ENCODE measurements at regions not wholly inside any gene's neighbourhood (a gene's known extent, or its start where the extent isn't known, plus 50 kb on each side); places are given as distances from the start of the nearest gene placed in this dataset.

DNA sequence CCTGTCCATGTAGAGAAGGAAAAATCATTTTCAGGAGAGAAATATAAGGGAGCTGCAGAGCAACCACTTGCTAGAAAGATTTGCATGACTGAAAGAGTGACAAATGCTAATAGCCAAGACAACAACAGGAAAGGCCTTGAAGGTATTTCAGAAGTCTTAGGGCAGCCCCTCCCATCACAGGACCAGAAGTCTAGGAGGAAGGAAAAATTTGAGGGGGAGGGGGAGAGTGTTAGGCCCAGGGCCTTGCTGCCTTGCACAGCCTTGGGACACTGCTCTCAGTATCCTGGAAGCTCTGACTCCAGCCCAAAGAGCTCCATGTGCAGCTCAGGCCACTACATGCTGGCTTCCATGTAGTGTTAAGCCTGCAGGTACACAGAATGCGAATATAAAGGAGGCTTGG lies 266.9 kb downstream of the GLI2 start:
- no peak overlapping the region for H3K4me2 ChIP-seq (ENCODE audit: low read length)
- H3K4me3 ChIP-seq (ENCODE audit: low read length), result no peak overlapping the region
- H3K79me2 ChIP-seq (replicated peaks; ENCODE audit: insufficient read depth, low read length), result no peaks in the 10 kb centered on the region
- H3K9me2 ChIP-seq (ENCODE audit: insufficient read depth, low read length), result no peaks in the 10 kb centered on the region
- no peak overlapping the region for H3K27ac ChIP-seq (ENCODE audit: low read length)
- H3K36me3 ChIP-seq (ENCODE audit: insufficient read depth, low read length), result no peaks in the 10 kb centered on the region
- no peak overlapping the region for H2AFZ ChIP-seq (ENCODE audit: low read depth, low read length)
- no peak overlapping the region for H3K9ac ChIP-seq (ENCODE audit: low read length)
- TF ChIP-seq MXI1 (conservative IDR thresholded peaks at IDR 0.05; ENCODE audit: poor library complexity, severe bottlenecking) (no peak), RAD21 (conservative IDR thresholded peaks at IDR 0.05) (no peak), SMC3 (conservative IDR thresholded peaks at IDR 0.05; ENCODE audit: poor library complexity) (no peak), TAF1 (IDR thresholded peaks at IDR 0.05; ENCODE audit: low read depth) (no peak), REST (IDR thresholded peaks at IDR 0.05; ENCODE audit: borderline replicate concordance) (no peak), EZH2 (IDR thresholded peaks at IDR 0.05; ENCODE audit: borderline replicate concordance, insufficient read depth, low read length, poor library complexity, severe bottlenecking) (no peak), POLR2AphosphoS5 (IDR thresholded peaks at IDR 0.05) (no peak), CTCF (IDR thresholded peaks at IDR 0.05; ENCODE audit: poor library complexity, severe bottlenecking) (no peak), EP300 (conservative IDR thresholded peaks at IDR 0.05; ENCODE audit: poor library complexity, severe bottlenecking) (no peak)
- H3K27me3 ChIP-seq (ENCODE audit: insufficient read depth, low read depth, low read length), result no peaks in the 10 kb centered on the region
- H4K20me1 ChIP-seq (ENCODE audit: insufficient read depth), result no peaks in the 10 kb centered on the region
- no peaks in the 10 kb centered on the region for H3K9me3 ChIP-seq (ENCODE audit: low read length)
- H3F3A ChIP-seq (ENCODE audit: insufficient read depth, low read length, poor library complexity, severe bottlenecking), result no peaks in the 10 kb centered on the region

GRCh38 chr2:121003391-121003790 lies 267.7 kb downstream of the GLI2 start:
- no peak overlapping the region for H2AFZ ChIP-seq (ENCODE audit: low read depth, low read length)
- no peaks in the 10 kb centered on the region for H3K9me2 ChIP-seq (ENCODE audit: insufficient read depth, low read length)
- H3K79me2 ChIP-seq (replicated peaks; ENCODE audit: insufficient read depth, low read length), result no peaks in the 10 kb centered on the region
- no peaks in the 10 kb centered on the region for H3K27me3 ChIP-seq (ENCODE audit: insufficient read depth, low read depth, low read length)
- no peak overlapping the region for H3K9ac ChIP-seq (ENCODE audit: low read length)
- H4K20me1 ChIP-seq (ENCODE audit: insufficient read depth), result no peaks in the 10 kb centered on the region
- H3K9me3 ChIP-seq (ENCODE audit: low read length), result no peaks in the 10 kb centered on the region
- H3K27ac ChIP-seq (ENCODE audit: low read length), result no peak overlapping the region
- TF ChIP-seq SMC3 (conservative IDR thresholded peaks at IDR 0.05; ENCODE audit: poor library complexity) (no peak), POLR2AphosphoS5 (IDR thresholded peaks at IDR 0.05) (no peak), RAD21 (conservative IDR thresholded peaks at IDR 0.05) (no peak), EP300 (conservative IDR thresholded peaks at IDR 0.05; ENCODE audit: poor library complexity, severe bottlenecking) (no peak), TAF1 (IDR thresholded peaks at IDR 0.05; ENCODE audit: low read depth) (no peak), MXI1 (conservative IDR thresholded peaks at IDR 0.05; ENCODE audit: poor library complexity, severe bottlenecking) (no peak), CTCF (IDR thresholded peaks at IDR 0.05; ENCODE audit: poor library complexity, severe bottlenecking) (no peak), REST (IDR thresholded peaks at IDR 0.05; ENCODE audit: borderline replicate concordance) (no peak), EZH2 (IDR thresholded peaks at IDR 0.05; ENCODE audit: borderline replicate concordance, insufficient read depth, low read length, poor library complexity, severe bottlenecking) (no peak)
- no peak overlapping the region for H3K4me2 ChIP-seq (ENCODE audit: low read length)
- H3F3A ChIP-seq (ENCODE audit: insufficient read depth, low read length, poor library complexity, severe bottlenecking), result no peaks in the 10 kb centered on the region
- no peak overlapping the region for H3K4me3 ChIP-seq (ENCODE audit: low read length)
- H3K36me3 ChIP-seq (ENCODE audit: insufficient read depth, low read length), result no peaks in the 10 kb centered on the region

Data from neural cell (in vitro differentiated cells).